Lung (tissue), 11 donors: ENCODE measurements at regions not wholly inside any gene's neighbourhood (a gene's known extent, or its start where the extent isn't known, plus 50 kb on each side); places are given as distances from the start of the nearest gene placed in this dataset.

Experiments used
- ATAC-seq: fragments of 200-7000 bp; cut with Tn5 transposase; one replicate; pipeline ENCODE4 v1.9.1; 2020; ENCODE audit warnings: moderate number of reproducible peaks; ENCODE audit not compliant: insufficient read depth, low FRiP score
- DNase-seq, 3 donors: peaks; one replicate each; pipeline ENCODE4 v3.0.0-alpha.2; 2013 to 2017
- H3K27ac ChIP-seq, 2 donors: one replicate each; pipeline ENCODE4 v1.5.1; 2013; ENCODE audit warnings: mild to moderate bottlenecking in 2 of 2, moderate library complexity in 2 of 2, control low read depth in 1 of 2, inconsistent platforms in 1 of 2, low read depth in 1 of 2, low read length in 1 of 2
- H3K27me3 ChIP-seq, 3 donors: one replicate each; pipeline ENCODE4 v1.5.1; 2013; ENCODE audit warnings: low read length in 2 of 3; ENCODE audit not compliant: control insufficient read depth in 3 of 3, insufficient read depth in 3 of 3
- H3K36me3 ChIP-seq, 4 donors: one replicate each; pipeline ENCODE4 v1.5.1; 2013; ENCODE audit warnings: low read length in 4 of 4, mild to moderate bottlenecking in 1 of 4, moderate library complexity in 1 of 4; ENCODE audit not compliant: control insufficient read depth in 4 of 4, insufficient read depth in 4 of 4
- H3K4me1 ChIP-seq, 5 donors: one replicate each; pipeline ENCODE4 v1.5.1; 2013; ENCODE audit warnings: low read length in 5 of 5, mild to moderate bottlenecking in 2 of 5, moderate library complexity in 1 of 5; ENCODE audit not compliant: control insufficient read depth in 5 of 5, insufficient read depth in 5 of 5
- H3K4me3 ChIP-seq: one replicate; pipeline ENCODE4 v1.5.1; 2013; ENCODE audit warnings: mild to moderate bottlenecking, control low read depth, moderate library complexity
- H3K9ac ChIP-seq, 2 donors: one replicate each; pipeline ENCODE4 v1.5.1; 2013; ENCODE audit warnings: low read length in 2 of 2, control low read depth in 1 of 2; ENCODE audit not compliant: insufficient read depth in 1 of 2
- H3K9me3 ChIP-seq, 4 donors: one replicate each; pipeline ENCODE4 v1.5.1; 2013; ENCODE audit warnings: low read length in 3 of 4, mild to moderate bottlenecking in 1 of 4, moderate library complexity in 1 of 4; ENCODE audit not compliant: control insufficient read depth in 4 of 4, insufficient read depth in 3 of 4
- WGBS, 2 donors: extraction: QIAGEN DNeasy Blood & Tissue Kit; methylation state at CpG; one replicate each; pipeline ENCODE4 v1.1.7; 2013; 5-methylcytosine and 5-hydroxymethylcytosine counted together
- TF ChIP-seq, protein P1 (sequence below): IDR thresholded peaks from 2 replicates; pipeline ENCODE4 v1.5.1; 2012; ENCODE audit warnings: mild to moderate bottlenecking; ENCODE audit errors: control extremely low read depth, extremely low read depth
- donor health status: control.
- donor health status: control.
- donor health status: Bipolar disorder and iron deficiency.
- donor health status: healthy.
- donor health status: DM: yes; HTN: yes; CAD: no.

DNA sequence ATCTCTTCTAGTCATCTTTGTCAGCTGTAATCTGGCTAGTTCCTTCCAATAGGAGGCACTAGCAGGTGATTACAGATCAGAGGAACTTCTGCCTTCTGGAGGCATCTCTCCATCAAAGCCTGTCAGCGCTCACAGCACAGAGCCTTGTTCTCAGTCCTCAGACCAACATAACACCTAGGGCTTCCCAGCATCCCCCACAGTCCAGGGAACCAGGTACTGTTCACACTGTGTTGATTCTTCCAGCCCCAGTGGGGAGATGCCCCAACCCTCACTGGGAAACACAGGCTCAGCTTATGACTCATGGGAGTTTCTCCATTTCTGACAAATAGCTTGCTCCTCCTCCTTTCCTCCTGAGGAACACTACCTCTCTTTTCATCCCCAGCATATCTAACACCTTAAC is 601.7 kb downstream of the CBLN2 start:
- Histone ChIP-seq H3K27me3 (no peaks in the 10 kb centered on the region), H3K36me3 (no peaks in the 10 kb centered on the region), H3K4me1 (no peaks in the 10 kb centered on the region), H3K9me3 (no peaks in the 10 kb centered on the region), H3K9ac (no peak overlapping the region), H3K4me3 (no peak overlapping the region), H3K27ac (no peak overlapping the region)
- WGBS, 2 donors: 57 to 58% methylated on average over 1 of the region's 1 CpG
- ATAC-seq (no peak), DNase-seq (no peak)
- TF ChIP-seq, protein P1, sequence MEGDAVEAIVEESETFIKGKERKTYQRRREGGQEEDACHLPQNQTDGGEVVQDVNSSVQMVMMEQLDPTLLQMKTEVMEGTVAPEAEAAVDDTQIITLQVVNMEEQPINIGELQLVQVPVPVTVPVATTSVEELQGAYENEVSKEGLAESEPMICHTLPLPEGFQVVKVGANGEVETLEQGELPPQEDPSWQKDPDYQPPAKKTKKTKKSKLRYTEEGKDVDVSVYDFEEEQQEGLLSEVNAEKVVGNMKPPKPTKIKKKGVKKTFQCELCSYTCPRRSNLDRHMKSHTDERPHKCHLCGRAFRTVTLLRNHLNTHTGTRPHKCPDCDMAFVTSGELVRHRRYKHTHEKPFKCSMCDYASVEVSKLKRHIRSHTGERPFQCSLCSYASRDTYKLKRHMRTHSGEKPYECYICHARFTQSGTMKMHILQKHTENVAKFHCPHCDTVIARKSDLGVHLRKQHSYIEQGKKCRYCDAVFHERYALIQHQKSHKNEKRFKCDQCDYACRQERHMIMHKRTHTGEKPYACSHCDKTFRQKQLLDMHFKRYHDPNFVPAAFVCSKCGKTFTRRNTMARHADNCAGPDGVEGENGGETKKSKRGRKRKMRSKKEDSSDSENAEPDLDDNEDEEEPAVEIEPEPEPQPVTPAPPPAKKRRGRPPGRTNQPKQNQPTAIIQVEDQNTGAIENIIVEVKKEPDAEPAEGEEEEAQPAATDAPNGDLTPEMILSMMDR: no peak

DNA sequence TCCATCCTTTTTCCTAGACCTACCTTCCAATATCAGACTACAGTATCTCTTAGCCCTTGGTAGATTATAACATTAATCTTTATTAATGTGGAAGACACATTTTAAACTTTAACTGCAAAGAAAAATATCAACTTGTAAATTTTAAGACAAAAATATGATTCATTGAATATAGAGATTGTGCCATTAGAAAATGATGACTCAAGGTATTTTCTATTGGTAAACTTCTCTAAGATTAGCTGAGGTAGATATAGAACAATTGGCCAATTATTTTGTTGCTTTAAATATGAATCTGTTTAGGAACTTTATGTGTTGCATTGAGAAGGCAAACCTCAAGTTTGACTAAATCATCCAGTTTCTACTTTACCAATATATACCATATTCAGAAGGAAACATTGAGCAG is 604.7 kb downstream of the CBLN2 start:
- H3K27me3 ChIP-seq: no peaks in the 10 kb centered on the region
- H3K9me3 ChIP-seq: no peaks in the 10 kb centered on the region
- DNase-seq (no peak), ATAC-seq (no peak)
- no peak overlapping the region for H3K9ac ChIP-seq
- TF ChIP-seq, protein P1: no peak
- H3K36me3 ChIP-seq: no peaks in the 10 kb centered on the region
- H3K4me3 ChIP-seq: no peak overlapping the region
- no peaks in the 10 kb centered on the region for H3K4me1 ChIP-seq
- no peak overlapping the region for H3K27ac ChIP-seq

DNA sequence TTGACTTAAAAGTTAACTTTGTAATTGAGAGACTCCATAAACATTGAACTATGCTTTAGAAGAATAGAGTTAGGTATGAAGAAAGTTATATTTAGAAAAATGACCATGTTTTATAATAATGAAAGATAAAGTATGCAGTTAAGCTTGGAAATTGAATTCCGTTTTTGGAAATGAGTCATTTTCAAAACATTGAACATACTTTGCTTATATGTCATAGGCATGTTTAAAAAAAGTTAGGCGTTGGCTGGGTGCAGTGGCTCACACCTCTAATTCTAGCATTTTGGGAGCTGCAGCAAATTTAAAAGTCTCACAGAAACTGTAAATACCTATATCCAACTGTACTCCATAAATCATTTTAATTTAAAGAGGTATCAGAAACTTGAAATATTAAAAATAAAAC is 607.4 kb downstream of the CBLN2 start:
- H3K9me3 ChIP-seq: no peaks in the 10 kb centered on the region
- no peaks in the 10 kb centered on the region for H3K36me3 ChIP-seq
- H3K27me3 ChIP-seq: no peaks in the 10 kb centered on the region
- no peak for ATAC-seq
- no peak overlapping the region for H3K9ac ChIP-seq
- no peak overlapping the region for H3K27ac ChIP-seq
- no peak overlapping the region for H3K4me3 ChIP-seq
- TF ChIP-seq, protein P1: no peak
- no peak for DNase-seq
- no peaks in the 10 kb centered on the region for H3K4me1 ChIP-seq
- WGBS, 2 donors: 74 to 81% methylated on average over 2 of the region's 2 CpGs

DNA sequence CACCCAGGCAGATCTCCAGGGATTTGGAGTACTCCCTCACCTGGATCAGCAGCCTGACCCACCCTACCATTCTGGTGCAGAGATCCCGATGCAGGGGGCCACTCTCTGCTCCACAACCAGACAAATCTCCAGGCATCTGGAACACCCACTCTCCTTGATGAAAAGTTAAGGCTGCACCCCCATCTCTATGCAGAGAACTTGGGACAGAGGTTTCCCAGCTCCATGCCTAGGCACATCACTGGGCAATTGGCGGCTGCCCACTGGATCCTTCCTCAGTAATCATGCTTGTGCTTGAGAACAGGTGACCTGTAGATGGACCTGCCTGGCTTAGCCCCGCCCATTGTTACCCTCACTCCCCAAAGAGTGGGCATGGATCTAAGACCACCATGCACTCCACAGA is 624.9 kb downstream of the CBLN2 start:
- no peak overlapping the region for H3K27ac ChIP-seq
- 83 to 87% methylated on average over 3 of the region's 3 CpGs for WGBS, 2 donors
- H3K9ac ChIP-seq: no peak overlapping the region
- DNase-seq: no peak
- TF ChIP-seq, protein P1: no peak
- H3K27me3 ChIP-seq: no peaks in the 10 kb centered on the region
- H3K9me3 ChIP-seq: peaks cover 0 to 8% (median 4%) of the 10 kb centered on the region in 4 donors
- no peak overlapping the region for H3K4me3 ChIP-seq
- no peaks in the 10 kb centered on the region for H3K36me3 ChIP-seq
- no peak for ATAC-seq
- H3K4me1 ChIP-seq: no peaks in the 10 kb centered on the region
